Calu3 (cell line): ENCODE measurements at regions not wholly inside any gene's neighbourhood (a gene's known extent, or its start where the extent isn't known, plus 50 kb on each side); places are given as distances from the start of the nearest gene placed in this dataset.

Source experiments
- BruUV-seq: library from RNA; stranded (reverse); fragments of 400-500 nt; replicated peaks from 2 replicates; lab custom pipeline; 2021; lab: Mats Ljungman, UMichigan
- CTCF ChIA-PET: fragments of 300-600 bp; sonication (Branson Sonifier 250); formaldehyde crosslinking; loops from one replicate; lab custom pipeline; 2022; ENCODE audit warnings: antibody characterized with exemption; lab: Charles Lee
- DNase-seq: peaks from one replicate; pipeline ENCODE4 v3.0.0; 2022
- H3K27ac Mint-ChIP-seq: one replicate; pipeline ENCODE4 v1.8.0; 2022; ENCODE audit warnings: mixed read lengths; ENCODE audit not compliant: unreplicated experiment
- H3K27me3 Mint-ChIP-seq: one replicate; pipeline ENCODE4 v1.8.0; 2022; ENCODE audit warnings: mixed read lengths; ENCODE audit not compliant: unreplicated experiment
- H3K36me3 Mint-ChIP-seq: one replicate; pipeline ENCODE4 v1.8.0; 2022; ENCODE audit warnings: mild to moderate bottlenecking, moderate library complexity, mixed read lengths; ENCODE audit not compliant: insufficient read depth, unreplicated experiment
- H3K4me1 Mint-ChIP-seq: one replicate; pipeline ENCODE4 v1.8.0; 2022; ENCODE audit warnings: mild to moderate bottlenecking, low read depth, mixed read lengths; ENCODE audit not compliant: unreplicated experiment
- H3K4me3 Mint-ChIP-seq: one replicate; pipeline ENCODE4 v1.8.0; 2022; ENCODE audit warnings: mild to moderate bottlenecking, low read depth, moderate library complexity, mixed read lengths; ENCODE audit not compliant: unreplicated experiment
- H3K9me3 Mint-ChIP-seq: one replicate; pipeline ENCODE4 v1.8.0; 2022; ENCODE audit warnings: low read depth, mixed read lengths; ENCODE audit not compliant: unreplicated experiment
- CTCF ChIP-seq: fragments of 200-600 bp; IDR thresholded peaks from one replicate; pipeline ENCODE4 v1.8.0; 2022; ENCODE audit warnings: antibody characterized with exemption; ENCODE audit not compliant: unreplicated experiment
- intact Hi-C: fragments of 100-400 bp; cut with micrococcal nuclease; formaldehyde crosslinking; loops from one replicate; pipeline ENCODE4 v1.10.0; 2022; ENCODE audit not compliant: unreplicated experiment

- CTCF ChIA-PET: no interaction called here
- Mint-ChIP-seq H3K36me3 (no peaks in the 10 kb centered on the region), H3K27ac (no peak overlapping the region), H3K4me1 (no peaks in the 10 kb centered on the region), H3K27me3 (peaks cover 56% of the 10 kb centered on the region), H3K9me3 (no peaks in the 10 kb centered on the region), H3K4me3 (no peak overlapping the region)
- DNase-seq: no peak
- TF ChIP-seq CTCF: no peak
- intact Hi-C loops: no loop called here
- no TSS peak for BruUV-seq
Measured at GRCh38 chr12:30304528-30304927, 391.1 kb downstream of the IPO8 start.

GRCh38 chr12:30301291-30301690 lies 394.4 kb downstream of the IPO8 start:
- H3K27ac Mint-ChIP-seq: no peak overlapping the region
- no peaks in the 10 kb centered on the region for H3K9me3 Mint-ChIP-seq
- H3K4me3 Mint-ChIP-seq: no peak overlapping the region
- H3K36me3 Mint-ChIP-seq: no peaks in the 10 kb centered on the region
- intact Hi-C loops: no loop called here
- CTCF ChIA-PET: no interaction called here
- no peak for TF ChIP-seq CTCF
- H3K4me1 Mint-ChIP-seq: no peaks in the 10 kb centered on the region
- BruUV-seq: no TSS peak
- DNase-seq: no peak
- peaks cover 87% of the 10 kb centered on the region for H3K27me3 Mint-ChIP-seq

GRCh38 chr12:30296486-30296885 lies 399.2 kb downstream of the IPO8 start:
- no peak overlapping the region for H3K27ac Mint-ChIP-seq
- no TSS peak for BruUV-seq
- H3K27me3 Mint-ChIP-seq: peaks cover 48% of the 10 kb centered on the region
- TF ChIP-seq CTCF: no peak
- H3K4me1 Mint-ChIP-seq: no peaks in the 10 kb centered on the region
- H3K4me3 Mint-ChIP-seq: no peak overlapping the region
- intact Hi-C loops: no loop called here
- H3K9me3 Mint-ChIP-seq: no peaks in the 10 kb centered on the region
- no peaks in the 10 kb centered on the region for H3K36me3 Mint-ChIP-seq
- DNase-seq: no peak
- CTCF ChIA-PET: no interaction called here

GRCh38 chr12:30286345-30286926 lies 409.2 kb downstream of the IPO8 start:
- DNase-seq: peak; percentile 7
- Mint-ChIP-seq H3K4me1 (no peaks in the 10 kb centered on the region), H3K9me3 (no peaks in the 10 kb centered on the region), H3K36me3 (no peaks in the 10 kb centered on the region), H3K27ac (no peak overlapping the region), H3K4me3 (no peak overlapping the region), H3K27me3 (peaks cover 63% of the 10 kb centered on the region)
- no TSS peak for BruUV-seq
- TF ChIP-seq CTCF: peak; percentile 28
- intact Hi-C loops: loop anchor here (1.0 kb wide), 1 partner anchor 767 kb away; no protein-coding TSS in a partner anchor
- CTCF ChIA-PET: no interaction called here
